Activated T-helper 1 cell treated with Interleukin-2 at 50 U/mL for 16 hours (primary cell): ENCODE measurements at regions not wholly inside any gene's neighbourhood (a gene's known extent, or its start where the extent isn't known, plus 50 kb on each side); places are given as distances from the start of the nearest gene placed in this dataset.
"Not testable (repeated sequence)": the region's sequence is repeated elsewhere in the genome, so short reads cannot be mapped to it uniquely, and the experiment has no call there.

Experiments used
- DNase-seq: peaks from one replicate; pipeline ENCODE4 v3.0.0-alpha.2; 2020; ENCODE audit warnings: low read depth

DNA sequence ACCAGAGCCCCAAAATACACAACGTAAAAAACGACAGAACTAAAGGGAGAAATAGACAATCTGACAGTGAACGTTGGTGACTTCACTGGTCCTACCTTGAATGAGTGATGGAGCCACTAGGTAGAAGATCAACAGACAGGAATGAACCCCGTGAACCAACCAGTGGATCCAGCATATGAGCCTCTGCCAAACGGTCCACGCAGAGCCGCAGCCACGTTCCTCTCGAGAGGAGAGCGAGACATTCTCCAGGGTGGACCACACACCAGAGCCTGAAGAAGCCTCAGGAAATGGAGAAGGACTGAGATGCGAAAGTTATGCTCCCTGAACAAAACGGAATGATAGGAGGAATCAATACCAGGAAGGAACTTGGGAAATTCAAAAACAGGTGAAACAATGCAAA is 178.4 kb downstream of the RTP5 start:
- DNase-seq: no peak

DNA sequence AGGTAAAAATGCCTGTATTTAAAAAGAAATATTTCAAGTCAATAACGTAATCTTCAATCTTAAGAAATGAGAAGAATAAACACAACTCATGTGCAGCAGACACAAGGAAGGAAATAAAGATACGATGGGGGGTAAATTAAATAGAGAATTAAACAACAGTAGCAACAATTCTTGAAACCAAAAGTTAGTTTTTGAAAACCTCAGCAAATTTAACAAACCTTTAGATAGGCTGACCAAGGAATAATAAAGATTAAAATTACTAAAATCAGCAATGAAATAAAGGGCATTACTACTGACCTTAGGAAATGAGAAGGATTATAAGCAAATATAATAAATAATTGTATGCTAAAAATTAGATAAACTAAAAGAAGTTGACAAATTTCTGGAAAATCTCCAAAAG is 178.9 kb downstream of the RTP5 start:
- DNase-seq: no peak

DNA sequence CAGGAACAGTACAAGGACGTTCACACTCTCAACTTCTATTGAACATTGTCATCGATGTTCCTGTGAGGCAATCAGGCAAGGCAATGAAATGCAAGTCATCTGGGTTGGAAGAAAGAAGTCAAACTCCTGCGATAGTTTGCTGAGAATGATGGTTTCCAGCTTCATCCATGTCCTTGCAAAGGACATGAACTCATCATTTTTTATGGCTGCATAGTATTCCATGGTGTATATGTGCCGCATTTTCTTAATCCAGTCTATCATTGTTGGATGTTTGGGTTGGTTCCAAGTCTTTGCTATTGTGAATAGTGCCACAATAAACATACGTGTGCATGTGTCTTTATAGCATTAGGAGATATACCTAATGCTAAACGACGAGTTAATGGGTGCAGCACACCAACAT is 180.0 kb downstream of the RTP5 start:
- not testable (repeated sequence) for DNase-seq

- no peak for DNase-seq
Observed at GRCh38 chr2:242051463-242051862, 181.9 kb downstream of the RTP5 start.

GRCh38 chr2:242052421-242052820 is 182.9 kb downstream of the RTP5 start:
- no peak for DNase-seq

GRCh38 chr2:242053921-242054320 is 184.4 kb downstream of the RTP5 start:
- DNase-seq: no peak

GRCh38 chr2:242054406-242054805 is 184.9 kb downstream of the RTP5 start:
- no peak for DNase-seq

DNA sequence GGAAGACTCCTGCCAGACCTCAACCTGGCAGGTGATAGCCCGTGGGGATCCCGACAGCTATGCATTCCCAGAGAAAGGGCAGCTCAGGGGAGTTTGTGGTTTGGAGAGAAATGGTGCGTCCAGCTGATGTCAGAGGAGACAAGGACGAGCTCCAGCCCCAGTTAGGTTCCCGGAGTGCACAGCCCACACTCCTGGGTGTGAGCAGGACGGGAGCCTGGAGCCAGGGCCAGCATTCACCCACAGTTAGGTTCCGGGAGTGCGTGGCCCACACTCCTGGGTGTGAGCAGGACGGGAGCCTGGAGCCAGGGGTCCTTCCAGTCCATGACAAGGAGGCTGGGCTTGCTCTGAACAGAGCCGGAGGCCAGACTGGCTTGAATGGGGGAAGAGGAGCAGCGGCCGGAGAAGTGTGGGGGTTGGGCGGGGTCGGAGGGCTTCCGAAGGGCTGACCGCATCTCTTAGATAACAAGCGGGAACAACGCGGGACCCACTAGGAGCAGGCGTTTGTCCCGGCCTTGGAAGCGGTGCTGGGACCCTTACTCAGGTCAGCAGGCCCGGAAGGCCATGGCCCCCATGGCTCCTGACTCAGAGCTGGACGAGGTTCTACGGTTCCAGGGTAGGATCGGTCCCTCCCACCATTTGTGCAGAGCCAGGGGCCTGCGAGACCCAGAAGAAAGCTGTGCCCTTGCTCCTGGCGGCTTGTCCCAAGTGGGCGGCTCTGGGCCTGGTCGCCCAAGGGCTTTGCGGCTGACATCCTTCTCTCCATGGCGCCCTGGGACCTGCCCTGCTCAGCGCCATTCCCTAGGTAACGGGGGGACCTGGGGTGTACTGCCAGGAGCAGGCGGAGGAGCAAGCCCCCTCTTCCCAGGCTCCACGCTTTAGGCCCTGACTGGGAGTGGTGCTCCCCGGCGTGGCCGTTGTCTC is 185.6 kb downstream of the RTP5 start:
- DNase-seq: no peak

GRCh38 chr2:242056026-242056425 is 186.5 kb downstream of the RTP5 start:
- DNase-seq: no peak

DNA sequence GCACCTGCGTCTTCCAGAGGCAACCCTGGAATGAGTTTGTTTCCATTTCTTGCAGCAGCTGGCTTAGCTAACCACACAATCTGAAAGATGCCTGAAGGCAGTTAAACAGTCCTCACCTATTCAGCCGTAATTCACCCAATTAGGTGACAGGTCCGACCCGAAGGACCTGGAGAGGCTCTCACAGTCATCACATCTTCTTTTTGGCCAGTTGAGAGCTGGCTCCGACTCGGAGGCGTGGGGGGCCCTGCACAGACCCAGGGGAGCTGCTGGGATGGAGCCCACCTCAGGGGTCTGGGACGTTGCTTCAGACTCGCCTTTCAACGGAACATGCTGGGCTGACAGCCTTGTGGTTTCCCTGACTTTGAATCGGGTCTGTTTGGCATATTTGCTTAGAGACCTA is 187.3 kb downstream of the RTP5 start:
- no peak for DNase-seq

DNA sequence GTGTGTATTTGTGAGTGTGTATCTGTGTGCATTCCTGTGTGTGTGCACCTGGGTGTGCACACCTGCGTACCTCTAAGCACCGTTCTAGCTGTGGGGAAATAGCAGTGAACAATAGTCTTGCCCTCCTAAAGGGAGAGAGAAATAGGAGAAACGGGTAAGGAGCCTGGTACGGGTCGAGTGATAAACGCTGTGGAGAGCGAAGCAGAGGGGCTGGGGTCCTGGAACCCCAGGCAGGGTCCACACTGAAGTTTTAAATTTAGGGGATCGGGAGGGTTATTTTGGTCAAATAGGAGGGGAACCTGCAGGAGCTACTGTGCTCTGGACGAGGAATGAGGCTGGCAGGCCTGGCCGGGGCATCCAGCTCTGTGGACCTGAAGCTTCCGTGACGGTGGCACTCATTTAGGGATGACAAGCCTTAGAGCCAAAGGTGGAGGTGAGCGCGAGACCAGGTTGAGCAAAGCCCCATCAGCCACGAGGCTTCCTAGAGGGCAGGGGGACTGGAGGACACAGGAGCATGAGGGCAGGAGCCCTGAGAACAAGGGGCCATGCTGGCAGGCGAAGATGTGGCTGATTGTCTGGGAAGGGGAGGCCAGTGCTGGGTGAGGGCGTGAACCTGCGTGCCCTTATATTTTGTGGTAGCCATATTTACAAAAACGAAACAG is 188.0 kb downstream of the RTP5 start:
- no peak for DNase-seq

- no peak for DNase-seq
Observed at GRCh38 chr2:242058116-242058680, 188.7 kb downstream of the RTP5 start.

DNA sequence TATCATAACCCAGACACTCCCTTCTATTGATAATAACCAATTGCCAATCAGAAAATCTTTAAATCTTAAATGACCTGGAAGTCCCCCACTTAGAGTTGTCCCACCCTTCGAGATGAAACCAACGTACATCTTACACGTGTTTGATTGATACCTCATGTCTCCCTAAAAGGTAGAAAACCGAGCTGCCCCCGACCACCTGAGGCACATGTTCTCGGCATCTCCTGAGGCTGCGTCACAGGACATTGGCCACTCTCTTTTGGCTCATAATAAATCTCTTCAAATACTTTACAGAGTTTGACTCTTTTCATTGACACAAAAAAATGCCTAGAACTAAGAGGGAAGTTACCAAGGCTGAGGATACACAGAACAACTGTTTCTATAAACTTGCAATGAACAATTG is 190.0 kb downstream of the RTP5 start:
- DNase-seq: no peak

DNA sequence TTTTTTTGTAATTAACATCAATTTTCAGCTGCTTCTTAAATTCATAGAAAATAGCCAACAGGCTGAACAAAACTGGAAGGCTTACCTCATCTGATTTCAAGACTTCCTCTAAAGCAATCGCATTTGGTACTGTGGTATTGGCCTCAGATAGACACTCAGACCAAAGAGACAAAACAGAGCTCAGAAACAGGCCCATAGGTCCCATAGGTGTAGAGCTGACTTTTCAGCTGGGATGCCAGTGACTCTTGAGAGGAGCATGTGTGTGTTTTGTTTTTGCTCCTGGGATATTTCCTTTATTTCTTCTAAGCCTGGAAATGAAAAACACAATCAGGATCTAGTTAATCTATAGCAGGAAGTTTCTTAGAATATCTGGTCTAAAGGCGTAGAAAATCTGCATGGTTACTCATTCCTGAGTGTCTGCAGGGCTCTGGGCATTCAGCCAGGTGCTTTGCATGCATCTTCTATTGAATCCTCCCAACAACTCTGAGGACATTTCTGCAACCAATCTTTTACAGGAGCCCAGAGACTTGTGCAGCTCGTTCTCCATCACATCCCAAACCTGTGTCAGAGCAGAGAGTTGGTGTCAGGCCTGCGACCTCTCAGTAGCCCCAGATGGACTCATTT is 190.8 kb downstream of the RTP5 start:
- DNase-seq: no peak

DNA sequence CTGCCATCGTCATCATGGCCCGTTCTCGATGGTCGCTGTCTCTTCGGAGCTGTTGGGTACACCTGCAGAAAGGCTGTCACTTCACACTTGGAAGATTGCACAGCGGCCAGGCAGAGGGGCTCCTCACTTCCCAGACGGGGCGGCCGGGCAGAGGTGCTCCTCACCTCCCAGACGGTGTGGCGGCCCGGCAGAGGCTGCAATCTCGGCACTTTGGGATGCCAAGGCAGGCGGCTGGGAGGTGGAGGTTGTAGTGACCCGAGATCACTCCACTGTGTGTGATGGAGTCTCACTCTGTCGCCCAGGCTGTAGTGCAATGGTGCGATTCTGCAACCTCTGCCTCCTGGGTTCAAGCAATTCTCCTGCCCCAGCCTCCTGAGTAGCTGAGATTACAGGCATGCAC is 192.4 kb downstream of the RTP5 start:
- not testable (repeated sequence) for DNase-seq

- DNase-seq: no peak
Observed at GRCh38 chr2:242063436-242063835, 193.9 kb downstream of the RTP5 start.

DNA sequence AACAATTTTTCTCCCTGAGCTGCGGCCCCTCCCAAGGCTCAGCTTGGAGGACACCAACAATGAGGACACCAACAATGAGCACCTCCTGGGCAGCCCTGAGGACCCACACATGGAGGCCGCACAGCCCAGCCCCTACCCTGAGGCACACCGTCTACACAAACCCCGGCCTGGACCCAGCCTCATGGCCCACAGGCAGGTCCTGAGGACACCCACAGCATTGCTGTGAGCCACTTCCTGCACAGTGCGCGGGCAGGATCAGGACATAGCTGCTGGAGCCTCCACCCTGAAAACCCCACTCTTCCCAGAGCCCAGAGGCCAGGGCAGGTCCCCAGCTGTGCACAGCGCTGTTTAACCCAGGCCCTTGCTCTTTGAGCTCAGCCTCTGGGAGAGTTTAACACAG is 194.3 kb downstream of the RTP5 start:
- DNase-seq: no peak

DNA sequence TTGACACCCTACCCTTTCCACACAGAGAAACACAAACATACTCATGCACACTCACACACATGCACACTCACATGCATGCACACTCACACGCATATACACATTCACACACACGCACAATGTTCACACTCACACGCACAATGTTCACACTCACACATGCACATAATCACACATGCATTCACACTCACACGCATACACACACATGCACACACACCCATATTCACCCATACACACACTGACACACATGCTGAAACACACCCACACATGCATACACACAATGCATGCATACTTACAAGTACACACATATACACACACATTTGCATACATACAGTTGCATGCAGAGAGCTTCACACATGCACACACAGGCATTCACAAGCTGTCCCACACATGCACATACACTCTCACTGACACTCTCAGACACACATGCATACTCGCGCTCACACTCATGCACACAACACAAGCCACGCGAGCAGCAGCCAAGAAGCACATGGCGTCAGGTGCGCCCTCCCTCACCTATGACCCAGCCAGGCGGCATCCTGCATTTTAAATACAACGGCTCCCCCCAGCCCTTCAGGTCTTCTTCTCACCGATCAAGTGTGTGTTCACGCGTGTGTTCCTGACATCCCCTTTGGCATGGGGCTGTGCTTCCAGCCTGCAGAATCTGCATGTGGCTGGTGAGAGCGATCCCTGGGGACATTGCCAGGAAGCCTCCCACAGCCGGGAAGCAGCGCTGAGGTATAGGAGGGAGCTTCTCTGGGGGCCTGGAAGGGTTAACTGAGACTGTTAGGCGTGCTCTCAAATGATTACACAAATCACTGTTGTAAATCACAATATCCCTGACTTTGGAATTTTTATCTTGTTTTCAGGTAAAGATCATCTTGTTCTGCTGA is 195.1 kb downstream of the RTP5 start:
- no peak for DNase-seq

- DNase-seq: no peak
Observed at GRCh38 chr2:242065426-242065825, 195.9 kb downstream of the RTP5 start.

DNA sequence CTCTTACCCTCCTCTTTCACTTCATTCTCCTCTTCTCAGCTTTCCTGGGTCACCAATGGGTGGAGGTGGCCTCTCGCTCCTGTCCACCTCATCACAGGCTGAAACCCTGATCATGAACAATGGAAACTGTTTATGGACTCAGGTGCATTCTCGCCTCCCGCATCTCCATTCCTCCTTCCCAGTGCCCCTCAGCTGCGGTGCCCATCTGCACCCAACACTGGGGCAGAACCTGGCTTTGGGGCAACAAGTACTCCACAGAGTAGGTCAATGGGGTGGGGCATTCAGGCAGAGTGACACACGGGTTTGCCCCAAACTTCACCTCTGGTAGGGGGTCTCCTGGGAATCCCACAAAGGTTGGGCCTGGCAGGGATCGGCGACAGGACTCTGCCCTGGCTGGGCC is 199.5 kb downstream of the RTP5 start:
- DNase-seq: no peak

DNA sequence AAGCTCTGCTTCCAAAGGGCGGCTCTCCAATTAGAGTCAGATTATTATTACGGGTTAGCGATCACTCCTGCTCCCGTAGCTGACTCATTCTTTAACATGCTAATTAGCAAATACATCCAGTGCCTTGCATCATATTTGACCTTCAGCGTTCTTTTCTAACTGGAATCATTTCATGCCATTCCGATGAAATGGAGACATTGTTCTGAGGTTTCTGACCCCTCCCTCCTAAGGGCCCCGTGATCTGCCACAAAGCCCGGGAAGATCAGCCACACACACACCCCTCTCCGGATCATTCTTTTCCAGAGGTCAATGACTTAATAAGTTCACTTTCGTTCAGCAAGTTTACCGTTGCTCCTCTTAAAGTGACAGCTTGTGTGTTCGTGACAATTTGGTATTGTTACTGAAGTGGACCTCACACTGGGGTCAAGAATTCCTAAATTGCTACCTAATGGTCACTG is 200.4 kb downstream of the RTP5 start:
- not testable (repeated sequence) for DNase-seq

DNA sequence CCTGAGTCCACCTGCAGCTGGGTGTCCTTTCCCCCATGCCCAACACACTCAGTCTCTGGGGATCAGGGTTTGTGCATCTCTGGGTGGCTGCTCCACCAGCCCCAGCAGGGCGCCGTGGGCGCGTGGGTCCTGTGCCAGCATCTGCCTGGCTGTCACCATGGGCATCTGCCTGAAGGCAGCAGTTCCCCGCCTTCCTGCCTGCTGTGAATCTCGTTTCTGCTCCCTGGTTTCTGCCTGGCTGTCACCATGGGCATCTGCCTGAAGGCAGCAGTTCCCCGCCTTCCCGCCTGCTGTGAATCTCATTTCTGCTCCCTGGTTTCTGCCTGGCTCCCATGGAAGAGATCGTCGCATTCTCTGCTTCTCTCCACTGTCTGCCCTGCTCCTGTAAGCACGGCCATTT is 201.2 kb downstream of the RTP5 start:
- not testable (repeated sequence) for DNase-seq
